ENCODE measurements at regions not wholly inside any gene's neighbourhood (a gene's known extent, or its start where the extent isn't known, plus 50 kb on each side); places are given as distances from the start of the nearest gene placed in this dataset.

DNA sequence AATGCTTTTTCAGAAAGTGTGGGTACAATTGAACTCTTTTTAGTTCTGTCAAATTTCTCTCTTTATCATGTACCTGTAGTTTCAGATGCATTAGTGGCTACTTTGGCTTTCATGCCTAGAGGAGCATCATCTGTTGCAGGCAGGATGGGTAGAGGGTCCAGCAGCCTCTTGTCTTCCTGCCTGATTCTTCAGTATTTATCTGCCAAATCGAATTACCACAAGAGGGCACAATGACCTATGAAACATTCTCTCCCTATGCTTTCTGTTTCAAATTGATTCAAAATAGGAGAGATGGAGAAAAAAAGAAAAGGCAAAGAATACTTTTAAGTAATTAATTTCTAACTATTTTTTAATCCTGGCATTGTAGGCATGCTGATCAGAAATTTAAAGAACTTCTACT lies 477.2 kb downstream of the TRIB2 start:
- TF ChIP-seq CTCF (IDR thresholded peaks at IDR 0.05; ENCODE audit: borderline replicate concordance, extremely low read depth, low read length, poor library complexity, severe bottlenecking), result peak; percentile 56
- no peak for TF ChIP-seq EZH2 (IDR thresholded peaks at IDR 0.05; ENCODE audit: borderline replicate concordance, low read depth, low read length, severe bottlenecking)
